ENCODE measurements at regions not wholly inside any gene's neighbourhood (a gene's known extent, or its start where the extent isn't known, plus 50 kb on each side); places are given as distances from the start of the nearest gene placed in this dataset.

DNA sequence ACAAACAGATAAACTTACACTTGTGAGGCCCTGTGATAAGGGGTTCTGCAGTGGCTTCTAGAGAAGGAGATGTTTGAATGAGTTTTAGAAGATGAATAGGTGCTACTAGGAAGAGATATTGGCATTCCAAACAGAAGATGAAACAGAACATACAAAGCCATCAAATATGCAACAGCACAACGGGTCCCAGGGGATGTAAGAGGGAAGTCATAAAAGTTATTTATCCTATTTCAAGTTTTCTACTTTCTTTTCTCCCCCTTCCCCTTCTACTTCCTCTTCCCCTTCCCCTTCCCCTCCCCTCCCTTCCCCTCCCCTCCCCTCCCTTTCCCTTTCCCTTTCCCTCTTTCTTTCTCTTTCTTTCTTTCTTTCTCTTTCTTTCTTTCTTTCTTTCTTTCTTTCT lies 94.9 kb upstream of the CADM1 start:
- TF ChIP-seq, protein P1, sequence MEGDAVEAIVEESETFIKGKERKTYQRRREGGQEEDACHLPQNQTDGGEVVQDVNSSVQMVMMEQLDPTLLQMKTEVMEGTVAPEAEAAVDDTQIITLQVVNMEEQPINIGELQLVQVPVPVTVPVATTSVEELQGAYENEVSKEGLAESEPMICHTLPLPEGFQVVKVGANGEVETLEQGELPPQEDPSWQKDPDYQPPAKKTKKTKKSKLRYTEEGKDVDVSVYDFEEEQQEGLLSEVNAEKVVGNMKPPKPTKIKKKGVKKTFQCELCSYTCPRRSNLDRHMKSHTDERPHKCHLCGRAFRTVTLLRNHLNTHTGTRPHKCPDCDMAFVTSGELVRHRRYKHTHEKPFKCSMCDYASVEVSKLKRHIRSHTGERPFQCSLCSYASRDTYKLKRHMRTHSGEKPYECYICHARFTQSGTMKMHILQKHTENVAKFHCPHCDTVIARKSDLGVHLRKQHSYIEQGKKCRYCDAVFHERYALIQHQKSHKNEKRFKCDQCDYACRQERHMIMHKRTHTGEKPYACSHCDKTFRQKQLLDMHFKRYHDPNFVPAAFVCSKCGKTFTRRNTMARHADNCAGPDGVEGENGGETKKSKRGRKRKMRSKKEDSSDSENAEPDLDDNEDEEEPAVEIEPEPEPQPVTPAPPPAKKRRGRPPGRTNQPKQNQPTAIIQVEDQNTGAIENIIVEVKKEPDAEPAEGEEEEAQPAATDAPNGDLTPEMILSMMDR (IDR thresholded peaks at IDR 0.05; ENCODE audit: low read depth, low read length) = no peak
- TF ChIP-seq EZH2phosphoT487 (IDR thresholded peaks at IDR 0.05; ENCODE audit: low read depth) = no peak

Measured in OCI-LY3 (cell line).